GM13977 (cell line): ENCODE measurements at regions not wholly inside any gene's neighbourhood (a gene's known extent, or its start where the extent isn't known, plus 50 kb on each side); places are given as distances from the start of the nearest gene placed in this dataset.

Experiments used
- DNase-seq: peaks from one replicate; pipeline ENCODE4 v3.0.0; 2012; ENCODE audit warnings: low spot score
- in situ Hi-C: fragments of 300-500 bp; cut with MboI; formaldehyde crosslinking; loops from one replicate; pipeline ENCODE4 v1.12.0; 2022; ENCODE audit warnings: low sequenced_read_pairs, low pct_unique_long_range_greater_than_20kb, mixed read lengths, inconsistent platforms; ENCODE audit not compliant: unreplicated experiment
- TF ChIP-seq, protein P1 (sequence below): IDR thresholded peaks from 2 replicates; pipeline ENCODE4 v1.5.1; 2012; ENCODE audit warnings: mild to moderate bottlenecking, control low read depth; ENCODE audit not compliant: insufficient read depth; ENCODE audit errors: extremely low read depth, missing control alignments

DNA sequence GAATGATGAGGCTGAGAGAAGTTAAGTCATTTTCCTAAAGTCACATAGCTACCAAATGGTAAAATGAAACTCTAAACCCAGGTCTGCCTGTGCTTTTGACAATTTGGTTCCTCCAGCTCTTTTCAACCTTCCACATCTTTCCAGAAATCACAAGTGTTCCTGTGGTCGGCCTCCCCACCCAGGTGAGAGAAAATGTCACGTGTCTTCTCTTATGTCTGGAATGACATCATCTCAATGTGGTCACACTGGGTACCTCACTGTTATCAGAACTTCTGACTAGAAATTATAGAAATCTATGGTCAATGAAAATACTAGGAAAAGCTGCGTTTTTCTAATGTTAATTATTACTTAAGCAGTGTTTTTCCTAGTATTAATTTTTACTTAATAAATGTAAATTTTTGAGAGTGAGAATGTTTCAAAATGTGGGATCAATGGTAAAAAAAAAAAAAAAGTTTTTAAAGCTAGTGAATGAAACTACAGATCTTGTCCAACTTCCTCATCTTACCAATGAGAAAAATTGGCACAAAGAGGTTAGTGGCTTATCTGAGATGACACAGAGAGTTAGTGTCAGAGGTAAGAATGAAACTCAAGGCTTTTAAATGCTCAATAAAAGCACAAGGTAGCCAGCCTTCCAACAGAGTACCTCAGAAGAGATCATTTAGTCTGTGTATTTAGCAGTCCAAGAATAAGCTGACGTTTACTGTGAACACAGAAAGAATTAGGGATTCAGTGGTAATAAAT lies 228.7 kb upstream of the NR4A3 start:
- no peak for DNase-seq
- TF ChIP-seq, protein P1, sequence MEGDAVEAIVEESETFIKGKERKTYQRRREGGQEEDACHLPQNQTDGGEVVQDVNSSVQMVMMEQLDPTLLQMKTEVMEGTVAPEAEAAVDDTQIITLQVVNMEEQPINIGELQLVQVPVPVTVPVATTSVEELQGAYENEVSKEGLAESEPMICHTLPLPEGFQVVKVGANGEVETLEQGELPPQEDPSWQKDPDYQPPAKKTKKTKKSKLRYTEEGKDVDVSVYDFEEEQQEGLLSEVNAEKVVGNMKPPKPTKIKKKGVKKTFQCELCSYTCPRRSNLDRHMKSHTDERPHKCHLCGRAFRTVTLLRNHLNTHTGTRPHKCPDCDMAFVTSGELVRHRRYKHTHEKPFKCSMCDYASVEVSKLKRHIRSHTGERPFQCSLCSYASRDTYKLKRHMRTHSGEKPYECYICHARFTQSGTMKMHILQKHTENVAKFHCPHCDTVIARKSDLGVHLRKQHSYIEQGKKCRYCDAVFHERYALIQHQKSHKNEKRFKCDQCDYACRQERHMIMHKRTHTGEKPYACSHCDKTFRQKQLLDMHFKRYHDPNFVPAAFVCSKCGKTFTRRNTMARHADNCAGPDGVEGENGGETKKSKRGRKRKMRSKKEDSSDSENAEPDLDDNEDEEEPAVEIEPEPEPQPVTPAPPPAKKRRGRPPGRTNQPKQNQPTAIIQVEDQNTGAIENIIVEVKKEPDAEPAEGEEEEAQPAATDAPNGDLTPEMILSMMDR: no peak
- in situ Hi-C loops: no loop called here

DNA sequence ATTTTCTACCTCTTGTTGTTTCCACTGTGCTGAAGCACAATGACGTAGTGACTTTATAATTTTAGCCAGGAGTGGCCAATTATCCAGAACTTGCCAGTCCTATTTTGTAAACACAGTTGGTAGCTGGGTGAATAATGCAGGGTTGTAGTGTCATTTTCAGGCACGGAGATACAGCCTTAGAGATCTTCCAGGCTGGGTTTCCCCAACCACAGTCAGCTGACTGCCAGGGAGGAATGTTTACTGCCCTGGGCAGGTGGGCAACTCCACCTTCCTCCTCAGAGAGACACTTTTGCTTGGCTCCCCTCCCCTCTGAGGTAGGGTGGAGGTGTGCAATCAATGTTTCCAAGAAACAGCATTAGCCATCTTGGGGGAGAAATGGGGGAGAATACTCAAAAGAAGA lies 228.1 kb upstream of the NR4A3 start:
- TF ChIP-seq, protein P1: no peak
- DNase-seq: no peak
- in situ Hi-C loops: no loop called here

DNA sequence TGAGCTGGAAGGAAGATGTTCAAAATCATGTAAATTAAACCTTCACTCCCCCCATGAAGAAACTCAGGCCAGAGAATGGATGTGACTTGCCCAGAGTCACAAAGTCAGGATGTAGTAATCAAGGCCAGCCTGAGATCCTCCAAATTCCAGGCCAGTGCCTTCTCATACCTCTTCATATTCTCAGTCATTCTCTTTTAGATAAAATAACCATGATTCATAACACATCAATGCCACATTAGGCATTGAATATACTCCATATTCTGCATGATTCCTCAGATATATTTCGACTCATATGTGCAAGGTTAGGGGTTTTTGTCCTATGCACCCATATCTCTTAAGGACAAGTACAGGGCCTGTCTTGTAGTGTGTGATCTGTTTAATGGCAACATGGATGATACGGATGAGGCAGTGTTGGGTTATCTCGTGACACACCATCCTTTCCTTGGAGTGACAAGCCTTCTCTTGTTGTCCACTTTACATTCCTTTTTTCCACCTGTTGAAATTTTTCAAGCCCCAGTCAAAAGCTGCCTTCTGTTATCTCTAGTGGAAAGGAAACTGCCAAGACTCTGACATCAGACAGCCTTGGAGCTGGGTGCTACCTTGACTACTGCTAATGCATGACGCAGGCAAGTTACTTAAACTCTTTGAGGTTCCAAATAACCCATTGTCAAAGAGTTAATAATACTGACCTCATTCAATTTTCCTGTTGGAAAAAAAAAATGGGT lies 227.5 kb upstream of the NR4A3 start:
- no peak for DNase-seq
- TF ChIP-seq, protein P1: no peak
- in situ Hi-C loops: no loop called here

DNA sequence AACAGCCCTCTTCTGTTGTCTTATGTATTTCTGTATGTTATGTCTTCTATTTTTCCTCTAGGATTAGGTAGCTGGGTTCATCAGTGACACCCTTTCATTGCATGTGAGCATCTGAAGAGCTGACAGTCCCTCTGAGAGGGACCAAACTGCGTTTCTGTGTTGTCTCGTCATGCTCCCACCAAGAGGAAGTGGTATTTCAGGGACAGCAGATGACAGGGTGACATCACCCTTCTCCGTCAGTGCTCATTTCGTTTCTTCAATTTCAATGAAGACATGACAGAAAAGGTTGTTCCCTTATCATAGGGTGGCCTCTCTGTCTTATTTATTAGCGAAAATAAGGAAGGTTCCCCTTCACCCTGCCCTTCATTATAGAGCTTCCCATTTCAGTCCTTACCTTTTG lies 225.9 kb upstream of the NR4A3 start:
- in situ Hi-C loops: no loop called here
- TF ChIP-seq, protein P1: no peak
- peak; percentile 30 for DNase-seq

DNA sequence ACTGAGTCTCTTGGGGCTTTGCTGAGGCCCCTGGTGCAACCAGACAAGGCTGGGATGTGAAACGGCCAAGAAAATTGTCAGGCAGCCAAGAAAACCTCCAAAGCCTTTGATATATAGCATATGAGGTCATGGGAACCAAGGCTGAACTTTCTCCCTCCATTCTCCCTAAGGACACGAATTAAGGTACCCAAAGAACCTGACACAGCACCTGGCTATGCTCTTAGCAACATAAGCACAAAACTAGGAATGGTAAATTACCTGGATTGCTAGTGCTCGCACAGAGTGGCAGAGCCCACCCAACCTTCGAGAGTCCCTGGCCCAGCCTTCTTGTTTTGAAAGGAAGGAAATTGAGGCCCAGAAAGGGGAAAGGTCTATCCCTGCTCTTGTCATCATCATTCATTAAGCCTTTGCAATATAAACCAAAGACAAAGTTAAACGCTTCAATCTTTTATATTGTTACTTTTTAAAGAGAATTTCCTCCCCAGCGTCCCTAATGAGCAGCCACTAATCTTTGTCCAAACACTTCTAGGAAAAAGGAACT lies 220.0 kb upstream of the NR4A3 start:
- DNase-seq: no peak
- in situ Hi-C loops: no loop called here
- TF ChIP-seq, protein P1: no peak

DNA sequence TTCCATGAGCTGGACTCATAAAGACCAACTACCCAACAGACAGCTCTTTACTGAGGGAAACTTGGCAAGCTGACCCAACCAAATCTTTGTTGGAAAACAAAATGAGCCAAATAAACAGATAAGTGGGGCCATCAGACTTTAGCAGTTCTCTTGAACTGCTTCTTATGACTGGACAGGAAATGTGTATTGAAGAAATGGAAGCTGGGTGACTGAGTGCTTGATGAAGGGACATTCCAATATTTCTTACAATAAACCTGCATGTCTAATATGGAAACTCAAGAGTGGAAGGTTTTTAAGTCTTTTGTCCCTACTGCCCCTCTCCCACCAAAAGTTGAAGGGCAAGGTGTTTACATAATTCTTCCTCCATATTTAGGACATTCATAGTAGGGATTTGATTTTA lies 218.8 kb upstream of the NR4A3 start:
- TF ChIP-seq, protein P1: no peak
- in situ Hi-C loops: no loop called here
- no peak for DNase-seq
